Right cardiac atrium (tissue), 5 donors: ENCODE measurements at regions not wholly inside any gene's neighbourhood (a gene's known extent, or its start where the extent isn't known, plus 50 kb on each side); places are given as distances from the start of the nearest gene placed in this dataset.
A peak's percentile ranks its signal among the peaks of the same experiment; 100 is the strongest.

Experiments
- ATAC-seq, 2 donors: fragments of 200-7000 bp; cut with Tn5 transposase; one replicate each; pipeline versions ENCODE4 v1.8.0 to v1.9.1; 2020; ENCODE audit warnings: moderate library complexity in 2 of 2, mild to moderate bottlenecking in 1 of 2
- DNase-seq, 3 donors: peaks; one replicate each; pipeline ENCODE4 v3.0.0-alpha.2; 2020
- H3K27ac ChIP-seq: one replicate; pipeline ENCODE4 v1.5.1; 2013; ENCODE audit warnings: mild to moderate bottlenecking, low read length, control low read depth, moderate library complexity
- H3K27me3 ChIP-seq: one replicate; pipeline ENCODE4 v1.6.1; 2013; ENCODE audit not compliant: control insufficient read depth, insufficient read depth
- H3K4me1 ChIP-seq: one replicate; pipeline ENCODE4 v1.6.1; 2013; ENCODE audit warnings: low read length; ENCODE audit not compliant: control insufficient read depth, insufficient read depth
- H3K4me3 ChIP-seq: one replicate; pipeline ENCODE4 v1.5.1; 2013; ENCODE audit warnings: low read length, control low read depth
- H3K9me3 ChIP-seq: one replicate; pipeline ENCODE4 v1.6.1; 2013; ENCODE audit warnings: low read length; ENCODE audit not compliant: control insufficient read depth
- WGBS: extraction: QIAGEN DNeasy Blood & Tissue Kit; methylation state at CpG from one replicate; pipeline ENCODE4 v1.1.7; 2013; 5-methylcytosine and 5-hydroxymethylcytosine counted together
- intact Hi-C, 4 donors: fragments of 100-400 bp; cut with DNase I; formaldehyde crosslinking; loops; one replicate each; pipeline versions ENCODE4 v1.11.0 to v1.14.0; 2022 to 2023
- donor health status: healthy with polysubstance abuse.
- donor health status: DM: no; HTN: yes; CAD: no.
- donor health status: DM: no; HTN: no; CAD: no.
- donor health status: DM: no; HTN: yes; CAD: no; lungs with severe emphysema.
- donor health status: DM: yes; HTN: yes; CAD: no.

GRCh38 chr1:239930686-239931262, 160.9 kb upstream of the FMN2 start:
- ATAC-seq: no peak
- DNase-seq: no peak
- no peaks in the 10 kb centered on the region for H3K9me3 ChIP-seq
- H3K27me3 ChIP-seq: no peaks in the 10 kb centered on the region
- no peaks in the 10 kb centered on the region for H3K4me1 ChIP-seq
- intact Hi-C loops: no loop called here
- no peak overlapping the region for H3K27ac ChIP-seq
- 71% methylated on average over 3 of the region's 3 CpGs for WGBS
- H3K4me3 ChIP-seq: no peak overlapping the region

DNA sequence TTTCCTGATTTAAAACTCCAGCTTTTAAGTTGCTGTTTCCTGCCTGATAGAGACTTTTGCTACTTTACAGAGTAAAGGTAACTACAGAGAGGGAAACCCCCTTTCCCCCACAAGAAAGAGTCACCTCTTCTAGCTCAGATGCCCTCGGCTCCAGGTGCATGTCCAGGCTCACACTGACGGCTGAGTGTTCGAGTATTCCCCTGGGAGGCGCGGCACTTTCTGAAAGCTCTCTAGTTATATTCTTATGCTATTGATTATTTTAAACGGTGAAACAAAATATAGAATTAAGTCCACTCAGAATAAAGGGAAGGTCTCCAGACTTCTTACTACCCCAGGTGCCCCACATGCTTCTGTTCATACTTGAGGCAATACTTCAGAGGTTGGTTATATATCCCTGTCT, 160.3 kb upstream of the FMN2 start:
- no peak overlapping the region for H3K4me3 ChIP-seq
- H3K27ac ChIP-seq: no peak overlapping the region
- H3K9me3 ChIP-seq: no peaks in the 10 kb centered on the region
- 83% methylated on average over 6 of the region's 6 CpGs for WGBS
- H3K4me1 ChIP-seq: no peaks in the 10 kb centered on the region
- no peak for ATAC-seq
- no peaks in the 10 kb centered on the region for H3K27me3 ChIP-seq
- DNase-seq: no peak
- intact Hi-C loops: no loop called here

DNA sequence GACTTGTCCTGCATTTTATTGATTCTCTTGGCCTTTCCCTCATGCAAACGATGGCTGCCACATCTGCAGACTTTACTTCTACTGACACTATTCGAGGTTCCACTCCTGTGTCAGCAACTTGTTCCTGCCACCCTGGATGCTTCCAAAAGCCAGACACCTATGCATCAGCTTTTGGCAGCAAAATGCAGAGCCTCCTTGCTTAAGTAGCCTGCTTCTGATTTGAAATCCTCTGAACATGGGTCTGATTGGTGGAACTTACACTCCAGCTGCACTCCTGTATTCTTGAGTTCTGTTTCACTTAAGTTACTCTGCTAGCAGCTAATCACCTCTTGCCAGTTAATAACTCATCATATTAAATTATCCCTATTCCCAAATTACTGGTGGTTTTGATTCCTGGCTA, 152.1 kb upstream of the FMN2 start:
- intact Hi-C loops: no loop called here
- WGBS: 43% methylated on average over 2 of the region's 2 CpGs

DNA sequence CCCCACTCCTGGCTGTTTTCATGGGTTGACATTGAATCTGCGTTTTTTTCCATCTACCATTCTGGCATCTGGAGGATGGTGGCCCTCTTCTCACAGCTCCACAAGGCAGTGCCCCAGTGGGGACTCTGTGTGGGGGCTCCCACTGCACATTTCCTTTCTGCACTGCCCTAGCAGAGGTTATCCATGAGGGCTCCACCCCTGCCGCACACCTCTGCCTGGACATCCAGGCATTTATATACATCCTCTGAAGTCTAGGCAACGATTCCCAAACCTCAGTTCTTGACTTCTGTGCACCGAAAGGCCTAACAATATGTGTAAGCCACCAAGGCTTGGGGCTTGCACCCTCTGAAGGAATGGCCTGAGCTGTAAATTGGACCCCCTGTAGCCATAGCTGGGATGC, 147.9 kb upstream of the FMN2 start:
- 81% methylated on average over 4 of the region's 4 CpGs for WGBS
- DNase-seq (no peak), ATAC-seq (no peak)
- Histone ChIP-seq H3K4me3 (no peak overlapping the region), H3K4me1 (no peaks in the 10 kb centered on the region), H3K27ac (no peak overlapping the region), H3K27me3 (no peaks in the 10 kb centered on the region), H3K9me3 (no peaks in the 10 kb centered on the region)
- intact Hi-C loops: no loop called here

More for the DNA sequence above, 152.1 kb upstream of the FMN2 start:
- H3K9me3 ChIP-seq: no peaks in the 10 kb centered on the region
- H3K4me1 ChIP-seq: no peaks in the 10 kb centered on the region
- H3K4me3 ChIP-seq: no peak overlapping the region
- H3K27ac ChIP-seq: no peak overlapping the region
- no peaks in the 10 kb centered on the region for H3K27me3 ChIP-seq
- no peak for ATAC-seq
- DNase-seq: no peak

- H3K4me3 ChIP-seq: no peak overlapping the region
- no peak for DNase-seq
- H3K4me1 ChIP-seq: no peaks in the 10 kb centered on the region
- H3K9me3 ChIP-seq: no peaks in the 10 kb centered on the region
- intact Hi-C loops: no loop called here
- H3K27ac ChIP-seq: no peak overlapping the region
- 79% methylated on average over 3 of the region's 3 CpGs for WGBS
- ATAC-seq: no peak
- no peaks in the 10 kb centered on the region for H3K27me3 ChIP-seq
Observed at GRCh38 chr1:239944666-239945065, 147.0 kb upstream of the FMN2 start.

GRCh38 chr1:239947801-239948200, 143.9 kb upstream of the FMN2 start:
- Histone ChIP-seq H3K4me1 (no peaks in the 10 kb centered on the region), H3K4me3 (no peak overlapping the region), H3K27ac (no peak overlapping the region), H3K27me3 (no peaks in the 10 kb centered on the region), H3K9me3 (no peaks in the 10 kb centered on the region)
- DNase-seq (no peak), ATAC-seq (no peak)
- intact Hi-C loops: no loop called here
- WGBS: 77% methylated on average over 2 of the region's 2 CpGs

DNA sequence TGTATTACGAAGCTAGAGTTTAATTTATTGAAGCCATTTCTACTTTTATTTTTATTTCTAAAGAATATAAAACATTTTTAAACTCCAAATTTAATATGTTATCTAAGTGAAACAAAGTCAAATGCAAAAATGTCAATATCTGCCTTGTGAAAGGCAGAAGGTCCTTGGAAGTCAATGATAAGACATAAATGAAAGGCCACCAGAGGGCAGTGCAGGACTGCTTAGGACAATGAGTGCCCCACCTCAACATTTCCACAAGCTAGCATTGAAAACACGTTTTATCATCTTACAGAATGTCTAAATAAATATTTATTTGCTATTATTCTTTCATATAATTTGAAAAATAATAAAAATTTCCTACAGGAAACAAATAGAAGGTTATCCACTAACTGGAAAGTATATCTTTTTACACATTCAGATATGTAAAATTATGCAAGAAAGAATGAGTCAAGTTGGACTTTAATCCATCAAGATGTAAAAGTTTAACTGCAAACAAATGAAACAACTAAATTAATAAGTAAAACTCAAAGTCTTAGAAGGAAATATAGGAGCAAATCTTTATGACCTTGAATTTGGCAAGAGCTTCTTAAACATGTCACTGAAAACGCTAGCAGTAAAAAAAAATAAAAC, 140.1 kb upstream of the FMN2 start:
- intact Hi-C loops: no loop called here
- no peaks in the 10 kb centered on the region for H3K4me1 ChIP-seq
- no peaks in the 10 kb centered on the region for H3K27me3 ChIP-seq
- H3K4me3 ChIP-seq: no peak overlapping the region
- ATAC-seq (no peak), DNase-seq (peak in 2 of 3 donors; percentile 51 to 76)
- 57% methylated on average over 3 of the region's 3 CpGs for WGBS
- H3K9me3 ChIP-seq: no peaks in the 10 kb centered on the region
- no peak overlapping the region for H3K27ac ChIP-seq

DNA sequence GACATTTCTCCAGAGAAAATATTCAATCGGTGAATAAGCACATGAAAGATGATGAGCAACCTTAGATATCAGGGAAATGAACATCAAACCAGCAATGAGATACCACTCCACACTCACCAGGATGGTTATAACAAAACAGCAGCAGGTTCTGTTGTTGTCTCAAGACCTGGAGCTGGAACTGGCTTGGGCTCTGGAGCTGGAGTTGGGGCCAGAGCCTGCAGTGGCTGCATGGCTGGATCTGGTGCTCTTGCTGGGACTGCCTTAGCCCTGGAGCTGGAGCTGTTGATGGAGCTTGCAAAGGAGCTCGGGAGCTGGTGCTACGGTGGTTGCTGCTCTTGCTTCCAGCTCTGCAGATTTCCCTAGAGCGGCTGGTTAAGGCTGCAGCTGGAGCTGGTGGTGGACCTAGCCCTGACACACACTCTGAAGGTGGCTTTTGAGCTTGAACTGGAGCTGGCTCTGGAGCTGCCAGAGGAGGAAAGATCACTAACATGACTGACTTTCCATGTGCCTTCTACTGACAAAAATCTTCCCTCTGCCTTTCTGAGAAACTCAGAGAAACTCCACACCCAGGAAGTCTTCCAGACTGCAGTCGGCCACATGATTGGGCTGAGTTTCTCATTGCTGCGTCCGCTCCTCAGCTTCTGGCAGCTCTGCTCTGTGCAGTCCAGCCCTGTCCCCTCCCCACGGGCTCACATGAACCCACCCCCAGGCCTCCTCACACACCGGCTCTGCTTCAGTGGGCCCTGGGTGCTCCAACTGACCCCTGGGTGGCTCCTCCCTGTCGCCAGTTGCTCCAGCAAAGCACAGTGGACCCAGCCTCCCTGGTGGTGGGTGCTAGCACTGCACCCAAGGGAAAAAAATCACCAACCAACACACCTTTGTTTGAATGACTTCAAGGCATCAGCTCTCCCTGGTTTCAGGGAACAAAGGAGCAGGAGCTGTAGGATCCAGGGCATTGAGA, 139.1 kb upstream of the FMN2 start:
- no peak for DNase-seq
- intact Hi-C loops: no loop called here
- ATAC-seq: peak in 1 of 2 donors; percentile 44

DNA sequence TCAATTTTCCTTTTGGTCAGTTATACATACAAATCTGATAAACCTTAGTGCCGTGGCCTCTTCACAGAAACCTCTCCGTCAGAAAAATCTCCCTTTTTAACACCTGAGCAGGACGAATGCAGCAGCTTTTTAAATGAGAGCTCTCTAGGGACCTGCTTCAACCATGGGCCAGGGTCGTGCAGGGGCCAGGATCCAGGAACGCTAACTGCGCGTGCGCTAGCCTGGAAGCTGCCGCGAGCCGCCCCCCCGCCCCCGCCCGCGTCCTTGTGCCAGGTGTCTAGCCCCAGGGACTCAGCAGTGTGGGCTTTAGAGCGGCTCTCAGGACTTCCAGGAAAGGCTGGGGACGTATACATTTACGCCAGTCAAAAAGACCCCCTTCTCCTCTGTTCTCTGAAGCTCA, 136.8 kb upstream of the FMN2 start:
- 73% methylated on average over 16 of the region's 18 CpGs for WGBS
- no peaks in the 10 kb centered on the region for H3K4me1 ChIP-seq
- intact Hi-C loops: no loop called here
- no peaks in the 10 kb centered on the region for H3K9me3 ChIP-seq
- H3K27ac ChIP-seq: no peak overlapping the region
- no peak for ATAC-seq
- no peaks in the 10 kb centered on the region for H3K27me3 ChIP-seq
- no peak for DNase-seq
- H3K4me3 ChIP-seq: no peak overlapping the region

More for the DNA sequence above, 139.1 kb upstream of the FMN2 start:
- H3K9me3 ChIP-seq: no peaks in the 10 kb centered on the region
- WGBS: 65% methylated on average over 10 of the region's 10 CpGs
- no peak overlapping the region for H3K27ac ChIP-seq
- no peaks in the 10 kb centered on the region for H3K27me3 ChIP-seq
- no peaks in the 10 kb centered on the region for H3K4me1 ChIP-seq
- H3K4me3 ChIP-seq: no peak overlapping the region

DNA sequence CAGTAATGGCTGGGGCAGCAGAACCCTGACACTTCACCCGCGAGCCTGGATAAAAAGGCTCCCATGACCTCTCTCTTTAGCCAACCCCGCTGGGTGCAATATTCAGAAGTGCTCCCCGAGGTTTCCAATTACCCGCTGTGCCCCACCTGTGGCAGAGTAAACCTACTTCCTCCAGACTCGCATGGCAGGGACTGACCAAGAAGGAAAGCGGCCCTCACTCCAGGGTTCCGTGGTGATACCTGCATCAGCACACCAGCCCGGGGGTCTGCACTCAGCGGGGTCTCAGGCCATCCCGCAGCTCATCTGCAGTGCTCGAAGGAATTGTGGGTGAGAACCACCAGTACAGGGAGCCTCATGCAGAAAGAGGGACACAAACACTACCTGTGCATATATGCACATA, 136.3 kb upstream of the FMN2 start:
- H3K4me3 ChIP-seq: no peak overlapping the region

DNA sequence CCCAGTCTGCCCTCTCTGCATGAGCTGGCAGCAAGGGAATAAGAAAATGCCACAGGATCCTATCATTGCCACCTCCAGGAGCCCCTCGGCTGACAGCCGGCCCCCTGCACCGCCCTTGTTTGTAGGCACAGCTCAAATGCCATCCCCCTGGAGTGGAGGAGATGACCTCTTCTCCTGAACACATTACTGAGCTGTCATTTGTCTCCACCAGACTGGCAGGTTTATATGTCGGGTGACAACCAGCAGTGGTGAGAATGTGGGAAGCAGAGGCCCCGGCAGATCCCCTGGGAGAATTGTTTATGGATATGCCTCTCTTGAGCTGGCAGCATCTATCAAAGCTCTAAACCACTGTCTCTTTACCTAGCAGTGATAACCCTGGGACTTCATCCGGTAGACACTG, 135.4 kb upstream of the FMN2 start:
- Histone ChIP-seq H3K4me3 (no peak overlapping the region), H3K9me3 (no peaks in the 10 kb centered on the region), H3K4me1 (no peaks in the 10 kb centered on the region), H3K27ac (no peak overlapping the region), H3K27me3 (no peaks in the 10 kb centered on the region)
- intact Hi-C loops: no loop called here
- ATAC-seq (no peak), DNase-seq (no peak)
- 35% methylated on average over 6 of the region's 6 CpGs for WGBS

More for the DNA sequence above, 136.3 kb upstream of the FMN2 start:
- no peak for DNase-seq
- no peaks in the 10 kb centered on the region for H3K27me3 ChIP-seq
- H3K27ac ChIP-seq: no peak overlapping the region
- intact Hi-C loops: no loop called here
- H3K9me3 ChIP-seq: no peaks in the 10 kb centered on the region
- WGBS: 83% methylated on average over 12 of the region's 12 CpGs
- no peaks in the 10 kb centered on the region for H3K4me1 ChIP-seq
- no peak for ATAC-seq
